ENCODE measurements at regions not wholly inside any gene's neighbourhood (a gene's known extent, or its start where the extent isn't known, plus 50 kb on each side); places are given as distances from the start of the nearest gene placed in this dataset.

- TF ChIP-seq POLR2A (IDR thresholded peaks at IDR 0.05) (no peak), CTCF (IDR thresholded peaks at IDR 0.05) (no peak)
Observed at GRCh38 chr2:60252581-60253150, 300.8 kb downstream of the BCL11A start.

Measured in Peyer's patch (tissue), 4 donors.